Astrocyte of the cerebellum (primary cell): ENCODE measurements at regions not wholly inside any gene's neighbourhood (a gene's known extent, or its start where the extent isn't known, plus 50 kb on each side); places are given as distances from the start of the nearest gene placed in this dataset.

Experiments used
- DNase-seq: peaks from one replicate; pipeline ENCODE4 v3.0.0-alpha.2; 2011; ENCODE audit warnings: low read depth
- H3K4me3 ChIP-seq: 2 replicates; pipeline ENCODE4 v1.5.1; 2011; ENCODE audit warnings: mild to moderate bottlenecking, low read depth, low read length, moderate library complexity
- in situ Hi-C: cut with HindIII; loops from 2 replicates; pipeline ENCODE4 v1.10.0; 2017; ENCODE audit warnings: low sequenced_read_pairs
- TF ChIP-seq, protein P1 (sequence below): IDR thresholded peaks from 2 replicates; pipeline ENCODE4 v1.5.1; 2012; ENCODE audit warnings: low read length, low read depth, moderate library complexity, mild to moderate bottlenecking; ENCODE audit errors: missing control alignments

- no peak for DNase-seq
- no peak overlapping the region for H3K4me3 ChIP-seq
- in situ Hi-C loops = loop anchor here (25.0 kb wide), 1 partner anchor 1094 kb away; the partner anchor contains the start of gene KLF12
- TF ChIP-seq, protein P1, sequence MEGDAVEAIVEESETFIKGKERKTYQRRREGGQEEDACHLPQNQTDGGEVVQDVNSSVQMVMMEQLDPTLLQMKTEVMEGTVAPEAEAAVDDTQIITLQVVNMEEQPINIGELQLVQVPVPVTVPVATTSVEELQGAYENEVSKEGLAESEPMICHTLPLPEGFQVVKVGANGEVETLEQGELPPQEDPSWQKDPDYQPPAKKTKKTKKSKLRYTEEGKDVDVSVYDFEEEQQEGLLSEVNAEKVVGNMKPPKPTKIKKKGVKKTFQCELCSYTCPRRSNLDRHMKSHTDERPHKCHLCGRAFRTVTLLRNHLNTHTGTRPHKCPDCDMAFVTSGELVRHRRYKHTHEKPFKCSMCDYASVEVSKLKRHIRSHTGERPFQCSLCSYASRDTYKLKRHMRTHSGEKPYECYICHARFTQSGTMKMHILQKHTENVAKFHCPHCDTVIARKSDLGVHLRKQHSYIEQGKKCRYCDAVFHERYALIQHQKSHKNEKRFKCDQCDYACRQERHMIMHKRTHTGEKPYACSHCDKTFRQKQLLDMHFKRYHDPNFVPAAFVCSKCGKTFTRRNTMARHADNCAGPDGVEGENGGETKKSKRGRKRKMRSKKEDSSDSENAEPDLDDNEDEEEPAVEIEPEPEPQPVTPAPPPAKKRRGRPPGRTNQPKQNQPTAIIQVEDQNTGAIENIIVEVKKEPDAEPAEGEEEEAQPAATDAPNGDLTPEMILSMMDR = no peak
Observed at GRCh38 chr13:75231235-75231634, 250.7 kb downstream of the TBC1D4 start.

GRCh38 chr13:75226733-75227435, 255.1 kb downstream of the TBC1D4 start:
- H3K4me3 ChIP-seq = no peak overlapping the region
- DNase-seq = peak; percentile 94
- in situ Hi-C loops = loop anchor here (25.0 kb wide), 1 partner anchor 1090 kb away; the partner anchor contains the start of gene KLF12
- TF ChIP-seq, protein P1 = no peak

DNA sequence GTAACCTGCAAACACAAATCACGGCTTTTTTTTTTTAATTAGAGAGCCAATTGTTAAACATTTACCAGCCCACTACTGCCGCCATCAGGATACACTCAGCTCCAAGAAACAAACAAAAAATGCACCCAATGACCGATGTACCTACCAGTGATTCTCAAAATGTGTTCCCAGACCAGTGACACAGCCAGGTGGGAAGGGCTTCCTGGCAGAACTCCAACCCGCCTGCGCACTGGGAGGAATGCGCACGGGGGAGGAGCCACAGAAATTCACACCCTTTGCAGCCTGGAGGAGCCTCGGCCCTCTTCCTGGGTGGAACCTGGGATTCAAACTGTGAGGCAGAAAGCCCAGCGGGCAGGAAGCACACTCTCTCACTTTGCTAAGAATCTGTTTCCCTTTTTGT, 255.9 kb downstream of the TBC1D4 start:
- TF ChIP-seq, protein P1 = no peak
- in situ Hi-C loops = loop anchor here (25.0 kb wide), 1 partner anchor 1089 kb away; the partner anchor contains the start of gene KLF12
- no peak overlapping the region for H3K4me3 ChIP-seq
- DNase-seq = no peak

DNA sequence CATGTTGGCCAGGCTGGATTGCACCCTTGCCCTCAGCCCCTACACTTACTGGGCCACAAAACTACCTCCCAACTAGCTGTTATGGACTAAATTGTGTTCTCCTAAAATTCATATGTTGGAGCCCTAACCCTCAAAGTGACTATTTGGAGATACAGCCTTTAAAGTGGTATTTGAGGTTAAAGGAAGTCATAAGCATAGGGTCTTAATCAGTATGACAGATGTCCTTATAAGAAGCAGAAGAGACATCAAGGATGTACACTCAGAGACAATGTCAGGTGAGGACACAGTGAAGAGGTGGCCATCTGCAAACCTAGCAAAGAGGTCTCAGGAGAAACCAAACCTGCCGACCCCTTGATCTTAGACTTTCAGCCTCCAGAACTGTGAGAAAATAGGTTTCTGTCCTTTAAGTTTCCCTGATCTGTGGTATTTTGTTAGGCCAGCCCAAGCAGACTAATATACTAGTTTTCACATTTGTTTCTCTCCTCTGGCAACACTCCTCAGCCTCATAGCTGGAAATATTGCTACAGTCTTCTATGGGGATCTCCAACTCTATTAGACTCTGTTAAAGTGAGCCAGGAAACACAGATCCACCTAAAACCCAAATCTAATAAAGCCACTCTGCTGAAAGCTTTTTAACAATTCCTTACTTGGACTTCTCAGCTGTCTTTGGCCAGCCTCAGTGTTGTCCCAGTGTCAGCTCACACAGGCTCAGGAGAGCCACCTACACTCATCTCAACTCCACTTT, 256.5 kb downstream of the TBC1D4 start:
- in situ Hi-C loops = loop anchor here (25.0 kb wide), 1 partner anchor 1088 kb away; the partner anchor contains the start of gene KLF12
- no peak for DNase-seq
- no peak overlapping the region for H3K4me3 ChIP-seq
- TF ChIP-seq, protein P1 = no peak

- TF ChIP-seq, protein P1 = no peak
- in situ Hi-C loops = no loop called here
- DNase-seq = no peak
- no peak overlapping the region for H3K4me3 ChIP-seq
Observed at GRCh38 chr13:75224053-75224742, 257.8 kb downstream of the TBC1D4 start.

DNA sequence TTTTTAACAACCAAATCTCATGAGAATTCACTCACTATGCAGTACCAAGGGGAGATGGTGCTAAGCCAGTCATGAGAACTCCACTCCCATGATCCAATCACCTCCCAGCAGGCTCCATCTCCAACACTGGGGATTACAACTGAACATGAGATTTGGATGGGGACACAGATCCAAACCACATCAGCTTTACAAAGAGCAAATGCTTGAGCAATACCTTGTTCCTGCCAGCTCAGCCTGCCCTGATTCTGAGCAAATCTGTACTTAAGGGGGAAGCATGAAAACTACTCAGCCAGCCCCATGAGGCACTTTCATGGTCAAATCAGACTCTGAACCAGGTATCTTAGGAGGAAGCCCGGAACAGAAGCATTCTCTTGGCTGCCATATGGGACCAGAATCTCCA, 259.9 kb downstream of the TBC1D4 start:
- no peak overlapping the region for H3K4me3 ChIP-seq
- DNase-seq = peak; percentile 41
- in situ Hi-C loops = no loop called here
- TF ChIP-seq, protein P1 = no peak
